DMS 273 (cell line): ENCODE measurements at regions not wholly inside any gene's neighbourhood (a gene's known extent, or its start where the extent isn't known, plus 50 kb on each side); places are given as distances from the start of the nearest gene placed in this dataset.

Source experiments
- DNase-seq: peaks from one replicate; lab custom pipeline; 2025; ENCODE audit not compliant: unreplicated experiment; lab: John Stamatoyannopoulos, UW

- DNase-seq, result no peak
Measured at GRCh38 chr9:78559449-78559885, 262.5 kb downstream of the PSAT1 start.

GRCh38 chr9:78562021-78562420, 265.1 kb downstream of the PSAT1 start:
- no peak for DNase-seq

- DNase-seq, result no peak
Measured at GRCh38 chr9:78563269-78563668, 266.3 kb downstream of the PSAT1 start.

GRCh38 chr9:78565481-78565880, 268.6 kb downstream of the PSAT1 start:
- DNase-seq, result no peak

GRCh38 chr9:78566521-78566920, 269.6 kb downstream of the PSAT1 start:
- DNase-seq, result no peak

GRCh38 chr9:78566948-78567675, 270.2 kb downstream of the PSAT1 start:
- no peak for DNase-seq

- no peak for DNase-seq
Measured at GRCh38 chr9:78567693-78568092, 270.8 kb downstream of the PSAT1 start.

- no peak for DNase-seq
Measured at GRCh38 chr9:78568774-78569173, 271.8 kb downstream of the PSAT1 start.

GRCh38 chr9:78572266-78572665, 275.3 kb downstream of the PSAT1 start:
- DNase-seq, result peak; percentile 3

GRCh38 chr9:78573205-78573604, 276.3 kb downstream of the PSAT1 start:
- DNase-seq, result no peak

GRCh38 chr9:78573669-78574068, 276.7 kb downstream of the PSAT1 start:
- no peak for DNase-seq

- no peak for DNase-seq
Measured at GRCh38 chr9:78574354-78575045, 277.6 kb downstream of the PSAT1 start.

GRCh38 chr9:78575081-78575480, 278.2 kb downstream of the PSAT1 start:
- no peak for DNase-seq

GRCh38 chr9:78575771-78576170, 278.8 kb downstream of the PSAT1 start:
- DNase-seq, result no peak

- DNase-seq, result no peak
Measured at GRCh38 chr9:78577156-78577906, 280.4 kb downstream of the PSAT1 start.

GRCh38 chr9:78578072-78578471, 281.1 kb downstream of the PSAT1 start:
- DNase-seq, result no peak

GRCh38 chr9:78582821-78583220, 285.9 kb downstream of the PSAT1 start:
- DNase-seq, result no peak

- DNase-seq, result no peak
Measured at GRCh38 chr9:78584589-78584988, 287.7 kb downstream of the PSAT1 start.

GRCh38 chr9:78585909-78586308, 289.0 kb downstream of the PSAT1 start:
- no peak for DNase-seq

- no peak for DNase-seq
Measured at GRCh38 chr9:78590068-78590467, 293.1 kb downstream of the PSAT1 start.

GRCh38 chr9:78592811-78593210, 295.9 kb downstream of the PSAT1 start:
- no peak for DNase-seq
